HepG2 (cell line): ENCODE measurements at regions not wholly inside any gene's neighbourhood (a gene's known extent, or its start where the extent isn't known, plus 50 kb on each side); places are given as distances from the start of the nearest gene placed in this dataset.

Source experiments
- ARHGAP35 ChIP-seq: sonication (generic); formaldehyde crosslinking; IDR thresholded peaks from 2 replicates; pipeline ENCODE4 v1.9.0; 2022; ENCODE audit warnings: mild to moderate bottlenecking, inconsistent platforms, moderate library complexity, missing genetic modification reagents, borderline replicate concordance
- BHLHE40 ChIP-seq: IDR thresholded peaks from 2 replicates; pipeline ENCODE4 v1.6.1; 2011; ENCODE audit warnings: low read length, improper control_type of control experiment
- CEBPB ChIP-seq: IDR thresholded peaks from 2 replicates; pipeline ENCODE4 v1.6.1; 2011; ENCODE audit warnings: low read depth, low read length, improper control_type of control experiment, borderline replicate concordance
- NBN ChIP-seq: fragments of 450-650 bp; conservative IDR thresholded peaks from 2 replicates; pipeline ENCODE4 v1.6.1; 2017
- POLR2A ChIP-seq, 2 experiments: IDR thresholded peaks; 2 replicates each; pipeline ENCODE4 v1.6.1; 2011; ENCODE audit warnings: low read depth in 2 of 2, low read length in 2 of 2, mild to moderate bottlenecking in 1 of 2, moderate library complexity in 1 of 2; ENCODE audit not compliant: insufficient read depth in 1 of 2
- SMAD3 ChIP-seq: sonication (generic); formaldehyde crosslinking; IDR thresholded peaks from 2 replicates; pipeline ENCODE4 v1.4.0; 2020; ENCODE audit warnings: missing genetic modification reagents
- TAF1 ChIP-seq: sonication (generic); formaldehyde crosslinking; IDR thresholded peaks from 2 replicates; pipeline ENCODE4 v1.4.0; 2020; ENCODE audit warnings: missing genetic modification reagents
- ZNF224 ChIP-seq: sonication (generic); formaldehyde crosslinking; IDR thresholded peaks from 2 replicates; pipeline ENCODE4 v1.5.0; 2020; ENCODE audit warnings: mild to moderate bottlenecking, missing genetic modification reagents
- ZNF431 ChIP-seq: sonication (generic); formaldehyde crosslinking; IDR thresholded peaks from 2 replicates; pipeline ENCODE4 v1.9.0; 2022; ENCODE audit warnings: missing genetic modification reagents, low read depth, mild to moderate bottlenecking, borderline replicate concordance
- ZNF790 ChIP-seq: sonication (generic); formaldehyde crosslinking; IDR thresholded peaks from 2 replicates; pipeline ENCODE4 v1.8.0; 2022; ENCODE audit warnings: missing genetic modification reagents, mild to moderate bottlenecking, borderline replicate concordance
- TF ChIP-seq, protein P1 (sequence below): sonication (generic); formaldehyde crosslinking; IDR thresholded peaks from 2 replicates; pipeline ENCODE4 v1.5.0; 2020; ENCODE audit warnings: mild to moderate bottlenecking, missing genetic modification reagents, moderate library complexity
- TF ChIP-seq, protein P2 (sequence below): sonication (generic); formaldehyde crosslinking; IDR thresholded peaks from 2 replicates; pipeline ENCODE4 v1.4.0; 2020; ENCODE audit warnings: mild to moderate bottlenecking, low read depth, missing genetic modification reagents
- TF ChIP-seq, protein P3 (sequence below): sonication (generic); formaldehyde crosslinking; IDR thresholded peaks from 2 replicates; pipeline ENCODE4 v1.4.0; 2020; ENCODE audit warnings: mild to moderate bottlenecking, missing genetic modification reagents
- TF ChIP-seq, protein P4 (sequence below): IDR thresholded peaks from 2 replicates; pipeline ENCODE4 v1.6.1; 2012; ENCODE audit warnings: inconsistent platforms

DNA sequence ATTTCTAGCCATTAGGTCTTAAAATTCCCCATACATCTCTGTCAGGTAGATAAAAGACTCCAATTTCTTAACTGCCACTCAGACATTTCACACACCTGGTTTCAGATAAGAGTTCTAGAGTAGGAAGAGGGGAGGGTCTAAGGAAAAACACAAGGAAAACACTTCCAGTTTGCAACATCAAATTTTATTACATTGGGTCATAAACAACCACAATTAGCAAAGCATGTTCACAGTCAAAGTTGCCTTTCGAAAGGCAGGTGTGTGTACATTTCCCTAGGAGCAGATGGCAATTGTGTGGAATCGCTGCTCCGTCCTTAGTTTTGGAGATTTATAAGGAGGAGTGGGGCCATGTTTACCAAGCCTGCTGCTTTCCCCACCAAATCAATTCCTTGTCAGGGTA lies 120.8 kb downstream of the DMRT2 start:
- TF ChIP-seq TAF1 (CRISPR knock-in tag), result no peak
- TF ChIP-seq, protein P1, sequence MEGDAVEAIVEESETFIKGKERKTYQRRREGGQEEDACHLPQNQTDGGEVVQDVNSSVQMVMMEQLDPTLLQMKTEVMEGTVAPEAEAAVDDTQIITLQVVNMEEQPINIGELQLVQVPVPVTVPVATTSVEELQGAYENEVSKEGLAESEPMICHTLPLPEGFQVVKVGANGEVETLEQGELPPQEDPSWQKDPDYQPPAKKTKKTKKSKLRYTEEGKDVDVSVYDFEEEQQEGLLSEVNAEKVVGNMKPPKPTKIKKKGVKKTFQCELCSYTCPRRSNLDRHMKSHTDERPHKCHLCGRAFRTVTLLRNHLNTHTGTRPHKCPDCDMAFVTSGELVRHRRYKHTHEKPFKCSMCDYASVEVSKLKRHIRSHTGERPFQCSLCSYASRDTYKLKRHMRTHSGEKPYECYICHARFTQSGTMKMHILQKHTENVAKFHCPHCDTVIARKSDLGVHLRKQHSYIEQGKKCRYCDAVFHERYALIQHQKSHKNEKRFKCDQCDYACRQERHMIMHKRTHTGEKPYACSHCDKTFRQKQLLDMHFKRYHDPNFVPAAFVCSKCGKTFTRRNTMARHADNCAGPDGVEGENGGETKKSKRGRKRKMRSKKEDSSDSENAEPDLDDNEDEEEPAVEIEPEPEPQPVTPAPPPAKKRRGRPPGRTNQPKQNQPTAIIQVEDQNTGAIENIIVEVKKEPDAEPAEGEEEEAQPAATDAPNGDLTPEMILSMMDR, result no peak
- no peak for TF ChIP-seq POLR2A (IDR thresholded peaks at IDR 0.05; ENCODE audit: insufficient read depth in 1 of 2, low read depth in 2 of 2, low read length in 2 of 2)
- no peak for TF ChIP-seq CEBPB
- TF ChIP-seq ZNF224, result no peak
- no peak for TF ChIP-seq SMAD3 (CRISPR knock-in tag)
- TF ChIP-seq, protein P2, sequence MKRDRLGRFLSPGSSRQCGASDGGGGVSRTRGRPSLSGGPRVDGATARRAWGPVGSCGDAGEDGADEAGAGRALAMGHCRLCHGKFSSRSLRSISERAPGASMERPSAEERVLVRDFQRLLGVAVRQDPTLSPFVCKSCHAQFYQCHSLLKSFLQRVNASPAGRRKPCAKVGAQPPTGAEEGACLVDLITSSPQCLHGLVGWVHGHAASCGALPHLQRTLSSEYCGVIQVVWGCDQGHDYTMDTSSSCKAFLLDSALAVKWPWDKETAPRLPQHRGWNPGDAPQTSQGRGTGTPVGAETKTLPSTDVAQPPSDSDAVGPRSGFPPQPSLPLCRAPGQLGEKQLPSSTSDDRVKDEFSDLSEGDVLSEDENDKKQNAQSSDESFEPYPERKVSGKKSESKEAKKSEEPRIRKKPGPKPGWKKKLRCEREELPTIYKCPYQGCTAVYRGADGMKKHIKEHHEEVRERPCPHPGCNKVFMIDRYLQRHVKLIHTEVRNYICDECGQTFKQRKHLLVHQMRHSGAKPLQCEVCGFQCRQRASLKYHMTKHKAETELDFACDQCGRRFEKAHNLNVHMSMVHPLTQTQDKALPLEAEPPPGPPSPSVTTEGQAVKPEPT (CRISPR knock-in tag), result no peak
- TF ChIP-seq, protein P3, sequence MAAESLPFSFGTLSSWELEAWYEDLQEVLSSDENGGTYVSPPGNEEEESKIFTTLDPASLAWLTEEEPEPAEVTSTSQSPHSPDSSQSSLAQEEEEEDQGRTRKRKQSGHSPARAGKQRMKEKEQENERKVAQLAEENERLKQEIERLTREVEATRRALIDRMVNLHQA, result no peak
- TF ChIP-seq, protein P4, sequence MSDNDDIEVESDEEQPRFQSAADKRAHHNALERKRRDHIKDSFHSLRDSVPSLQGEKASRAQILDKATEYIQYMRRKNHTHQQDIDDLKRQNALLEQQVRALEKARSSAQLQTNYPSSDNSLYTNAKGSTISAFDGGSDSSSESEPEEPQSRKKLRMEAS, result no peak
- TF ChIP-seq ARHGAP35 (CRISPR knock-in tag), result no peak
- TF ChIP-seq ZNF431, result no peak
- no peak for TF ChIP-seq NBN
- no peak for TF ChIP-seq BHLHE40
- TF ChIP-seq ZNF790, result no peak
